ENCODE measurements at regions not wholly inside any gene's neighbourhood (a gene's known extent, or its start where the extent isn't known, plus 50 kb on each side); places are given as distances from the start of the nearest gene placed in this dataset.

GRCh38 chr12:88255847-88256246, 113.7 kb downstream of the TMTC3 start:
- POLR2A ChIA-PET: no interaction called here
- TF ChIP-seq, protein P1, sequence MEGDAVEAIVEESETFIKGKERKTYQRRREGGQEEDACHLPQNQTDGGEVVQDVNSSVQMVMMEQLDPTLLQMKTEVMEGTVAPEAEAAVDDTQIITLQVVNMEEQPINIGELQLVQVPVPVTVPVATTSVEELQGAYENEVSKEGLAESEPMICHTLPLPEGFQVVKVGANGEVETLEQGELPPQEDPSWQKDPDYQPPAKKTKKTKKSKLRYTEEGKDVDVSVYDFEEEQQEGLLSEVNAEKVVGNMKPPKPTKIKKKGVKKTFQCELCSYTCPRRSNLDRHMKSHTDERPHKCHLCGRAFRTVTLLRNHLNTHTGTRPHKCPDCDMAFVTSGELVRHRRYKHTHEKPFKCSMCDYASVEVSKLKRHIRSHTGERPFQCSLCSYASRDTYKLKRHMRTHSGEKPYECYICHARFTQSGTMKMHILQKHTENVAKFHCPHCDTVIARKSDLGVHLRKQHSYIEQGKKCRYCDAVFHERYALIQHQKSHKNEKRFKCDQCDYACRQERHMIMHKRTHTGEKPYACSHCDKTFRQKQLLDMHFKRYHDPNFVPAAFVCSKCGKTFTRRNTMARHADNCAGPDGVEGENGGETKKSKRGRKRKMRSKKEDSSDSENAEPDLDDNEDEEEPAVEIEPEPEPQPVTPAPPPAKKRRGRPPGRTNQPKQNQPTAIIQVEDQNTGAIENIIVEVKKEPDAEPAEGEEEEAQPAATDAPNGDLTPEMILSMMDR (IDR thresholded peaks at IDR 0.05): no peak
- no peak overlapping the region for H3K4me3 Mint-ChIP-seq
- no peaks in the 10 kb centered on the region for H3K9me3 Mint-ChIP-seq
- H3K4me1 Mint-ChIP-seq (ENCODE audit: low read depth): no peaks in the 10 kb centered on the region
- Histone ChIP-seq H3K9me3 (ENCODE audit: control insufficient read depth in 1 of 2, insufficient read depth in 1 of 2, low read length in 2 of 2) (no peaks in the 10 kb centered on the region), H3K4me1 (ENCODE audit: insufficient read depth, low read length) (no peaks in the 10 kb centered on the region), H3K27me3 (ENCODE audit: control insufficient read depth in 1 of 2, insufficient read depth in 2 of 2, low read length in 2 of 2) (no peaks in the 10 kb centered on the region), H3K36me3 (ENCODE audit: insufficient read depth, low read length) (no peaks in the 10 kb centered on the region), H3K4me3 (ENCODE audit: low read length) (no peak overlapping the region), H3K27ac (ENCODE audit: low read depth in 1 of 2, low read length in 2 of 2) (no peak overlapping the region)
- H3K36me3 Mint-ChIP-seq (ENCODE audit: low read depth): no peaks in the 10 kb centered on the region
- CTCF ChIA-PET: no interaction called here
- DNase-seq (no peak), ATAC-seq (ENCODE audit: poor library complexity) (no peak)
- intact Hi-C loops (cut with DNase I, micrococcal nuclease): no loop called here
- no peak overlapping the region for H3K27ac Mint-ChIP-seq
- no peaks in the 10 kb centered on the region for H3K27me3 Mint-ChIP-seq

GRCh38 chr12:88258396-88258795, 116.3 kb downstream of the TMTC3 start:
- POLR2A ChIA-PET: no interaction called here
- Histone ChIP-seq H3K4me3 (ENCODE audit: low read length) (no peak overlapping the region), H3K36me3 (ENCODE audit: insufficient read depth, low read length) (no peaks in the 10 kb centered on the region), H3K27me3 (ENCODE audit: control insufficient read depth in 1 of 2, insufficient read depth in 2 of 2, low read length in 2 of 2) (no peaks in the 10 kb centered on the region), H3K9me3 (ENCODE audit: control insufficient read depth in 1 of 2, insufficient read depth in 1 of 2, low read length in 2 of 2) (no peaks in the 10 kb centered on the region), H3K4me1 (ENCODE audit: insufficient read depth, low read length) (no peaks in the 10 kb centered on the region), H3K27ac (ENCODE audit: low read depth in 1 of 2, low read length in 2 of 2) (no peak overlapping the region)
- no peaks in the 10 kb centered on the region for H3K27me3 Mint-ChIP-seq
- TF ChIP-seq, protein P1 (IDR thresholded peaks at IDR 0.05): no peak
- H3K27ac Mint-ChIP-seq: no peak overlapping the region
- no peaks in the 10 kb centered on the region for H3K9me3 Mint-ChIP-seq
- no peaks in the 10 kb centered on the region for H3K4me1 Mint-ChIP-seq (ENCODE audit: low read depth)
- DNase-seq: no peak
- H3K36me3 Mint-ChIP-seq (ENCODE audit: low read depth): no peaks in the 10 kb centered on the region
- intact Hi-C loops (cut with DNase I, micrococcal nuclease): no loop called here
- H3K4me3 Mint-ChIP-seq: no peak overlapping the region
- CTCF ChIA-PET: no interaction called here
- no peak for ATAC-seq (ENCODE audit: poor library complexity)

DNA sequence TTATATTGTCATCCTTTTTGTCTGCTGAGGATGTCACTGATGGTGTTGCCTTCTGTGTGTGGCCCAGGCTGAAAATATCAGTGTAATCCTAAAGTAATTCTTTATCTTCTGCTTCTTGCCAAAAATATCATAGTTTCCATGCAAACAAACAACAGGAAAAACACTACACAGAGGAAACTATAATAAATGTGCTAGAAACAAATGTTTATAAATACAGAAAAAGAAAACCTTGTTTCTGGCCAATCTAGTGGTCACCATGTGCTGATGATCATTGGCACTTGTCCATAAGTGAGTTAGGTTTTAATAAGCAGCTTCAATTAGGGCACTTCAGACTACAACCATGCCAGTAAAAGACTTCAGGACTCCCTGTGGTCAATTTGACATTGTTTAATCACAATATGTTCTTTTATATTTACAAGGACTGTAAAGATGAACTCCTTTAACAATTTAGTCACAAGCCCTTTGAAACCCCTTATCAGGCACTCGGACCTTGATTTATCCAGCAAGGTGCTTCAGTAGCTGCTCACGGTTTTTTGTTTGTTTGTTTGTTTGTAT, 124.8 kb downstream of the TMTC3 start:
- no peak overlapping the region for H3K4me3 ChIP-seq (ENCODE audit: low read length)
- TF ChIP-seq, protein P1 (IDR thresholded peaks at IDR 0.05): no peak
- peaks cover 5% of the 10 kb centered on the region for H3K27me3 Mint-ChIP-seq
- POLR2A ChIA-PET: no interaction called here
- no peak overlapping the region for H3K27ac Mint-ChIP-seq
- no peak for ATAC-seq (ENCODE audit: poor library complexity)
- no peaks in the 10 kb centered on the region for H3K9me3 Mint-ChIP-seq
- no peaks in the 10 kb centered on the region for H3K36me3 Mint-ChIP-seq (ENCODE audit: low read depth)
- no peaks in the 10 kb centered on the region for H3K27me3 ChIP-seq (ENCODE audit: control insufficient read depth in 1 of 2, insufficient read depth in 2 of 2, low read length in 2 of 2)
- no peak for DNase-seq
- intact Hi-C loops (cut with DNase I, micrococcal nuclease): no loop called here
- H3K36me3 ChIP-seq (ENCODE audit: insufficient read depth, low read length): no peaks in the 10 kb centered on the region
- H3K4me1 Mint-ChIP-seq (ENCODE audit: low read depth): no peaks in the 10 kb centered on the region
- no peaks in the 10 kb centered on the region for H3K4me1 ChIP-seq (ENCODE audit: insufficient read depth, low read length)
- H3K9me3 ChIP-seq (ENCODE audit: control insufficient read depth in 1 of 2, insufficient read depth in 1 of 2, low read length in 2 of 2): no peaks in the 10 kb centered on the region
- H3K4me3 Mint-ChIP-seq: no peak overlapping the region
- H3K27ac ChIP-seq (ENCODE audit: low read depth in 1 of 2, low read length in 2 of 2): no peak overlapping the region
- CTCF ChIA-PET: no interaction called here
